ENCODE measurements at regions not wholly inside any gene's neighbourhood (a gene's known extent, or its start where the extent isn't known, plus 50 kb on each side); places are given as distances from the start of the nearest gene placed in this dataset.

DNA sequence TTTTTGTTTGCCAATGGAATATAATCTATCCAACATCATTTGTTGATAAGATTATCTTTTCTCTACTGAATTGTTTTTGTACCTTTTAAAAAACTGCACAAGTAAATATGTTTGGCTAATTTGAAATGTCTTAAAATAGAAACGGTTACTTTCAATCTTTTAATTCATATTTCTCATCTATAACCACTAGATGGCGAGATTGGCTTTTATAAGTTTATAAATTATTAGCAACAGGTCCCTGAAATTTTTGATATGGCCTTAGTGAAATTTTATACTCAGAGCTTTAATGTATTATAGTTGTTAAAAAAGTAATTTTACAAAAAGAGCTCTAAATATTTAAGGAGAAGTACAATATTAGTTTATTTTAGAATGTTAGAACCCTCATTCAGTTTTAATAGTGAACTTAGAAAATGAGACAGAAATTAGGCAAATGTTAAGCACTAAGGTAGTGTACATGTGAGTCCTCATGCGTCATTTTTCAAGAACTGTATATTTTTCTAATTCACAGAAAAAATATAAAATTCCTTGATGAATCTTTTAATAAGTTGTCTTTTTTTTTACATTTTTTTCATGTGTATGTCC is 592.5 kb downstream of the ARL4A start:
- WGBS (ENCODE audit: insufficient coverage, insufficient replicate concordance, low lambda C conversion rate, missing lambda C conversion rate) = 4% methylated on average over 3 of the region's 3 CpGs
- TF ChIP-seq HSF1 (IDR thresholded peaks at IDR 0.05; ENCODE audit: low read depth, low read length) (no peak), ZZZ3 (IDR thresholded peaks at IDR 0.05; ENCODE audit: control insufficient read depth, insufficient read length, low read depth) (no peak), NFYA (IDR thresholded peaks at IDR 0.05; ENCODE audit: borderline replicate concordance, low read depth, low read length) (no peak), CHD2 (IDR thresholded peaks at IDR 0.05; ENCODE audit: borderline replicate concordance, low read depth, low read length) (no peak), PML (IDR thresholded peaks at IDR 0.05; ENCODE audit: low read length) (no peak), MEF2A (IDR thresholded peaks at IDR 0.05; ENCODE audit: insufficient read depth, low read depth, low read length) (0 out of 2 replicates have a peak, but pooled peaks have one; percentile 23), JUNB (IDR thresholded peaks at IDR 0.05) (no peak), ZNF622 (IDR thresholded peaks at IDR 0.05) (no peak), MEF2B (IDR thresholded peaks at IDR 0.05; ENCODE audit: partially characterized antibody, poor library complexity, severe bottlenecking) (peak; percentile 17), PKNOX1 (IDR thresholded peaks at IDR 0.05) (no peak), RAD21 (IDR thresholded peaks at IDR 0.05; ENCODE audit: insufficient read depth, low read depth, low read length) (peak; percentile 39; the same call in 1 of the 2 replicates), IRF4 (IDR thresholded peaks at IDR 0.05; ENCODE audit: low read depth, low read length) (no peak)
- TF ChIP-seq, protein P1, sequence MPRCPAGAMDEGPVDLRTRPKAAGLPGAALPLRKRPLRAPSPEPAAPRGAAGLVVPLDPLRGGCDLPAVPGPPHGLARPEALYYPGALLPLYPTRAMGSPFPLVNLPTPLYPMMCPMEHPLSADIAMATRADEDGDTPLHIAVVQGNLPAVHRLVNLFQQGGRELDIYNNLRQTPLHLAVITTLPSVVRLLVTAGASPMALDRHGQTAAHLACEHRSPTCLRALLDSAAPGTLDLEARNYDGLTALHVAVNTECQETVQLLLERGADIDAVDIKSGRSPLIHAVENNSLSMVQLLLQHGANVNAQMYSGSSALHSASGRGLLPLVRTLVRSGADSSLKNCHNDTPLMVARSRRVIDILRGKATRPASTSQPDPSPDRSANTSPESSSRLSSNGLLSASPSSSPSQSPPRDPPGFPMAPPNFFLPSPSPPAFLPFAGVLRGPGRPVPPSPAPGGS (IDR thresholded peaks at IDR 0.05; ENCODE audit: borderline replicate concordance, insufficient read depth, low read depth, low read length, poor library complexity, severe bottlenecking) = no peak
- TF ChIP-seq, protein P2, sequence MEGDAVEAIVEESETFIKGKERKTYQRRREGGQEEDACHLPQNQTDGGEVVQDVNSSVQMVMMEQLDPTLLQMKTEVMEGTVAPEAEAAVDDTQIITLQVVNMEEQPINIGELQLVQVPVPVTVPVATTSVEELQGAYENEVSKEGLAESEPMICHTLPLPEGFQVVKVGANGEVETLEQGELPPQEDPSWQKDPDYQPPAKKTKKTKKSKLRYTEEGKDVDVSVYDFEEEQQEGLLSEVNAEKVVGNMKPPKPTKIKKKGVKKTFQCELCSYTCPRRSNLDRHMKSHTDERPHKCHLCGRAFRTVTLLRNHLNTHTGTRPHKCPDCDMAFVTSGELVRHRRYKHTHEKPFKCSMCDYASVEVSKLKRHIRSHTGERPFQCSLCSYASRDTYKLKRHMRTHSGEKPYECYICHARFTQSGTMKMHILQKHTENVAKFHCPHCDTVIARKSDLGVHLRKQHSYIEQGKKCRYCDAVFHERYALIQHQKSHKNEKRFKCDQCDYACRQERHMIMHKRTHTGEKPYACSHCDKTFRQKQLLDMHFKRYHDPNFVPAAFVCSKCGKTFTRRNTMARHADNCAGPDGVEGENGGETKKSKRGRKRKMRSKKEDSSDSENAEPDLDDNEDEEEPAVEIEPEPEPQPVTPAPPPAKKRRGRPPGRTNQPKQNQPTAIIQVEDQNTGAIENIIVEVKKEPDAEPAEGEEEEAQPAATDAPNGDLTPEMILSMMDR (IDR thresholded peaks at IDR 0.05 in 2 of 3, conservative IDR thresholded peaks at IDR 0.05 in 1 of 3; ENCODE audit: control insufficient read depth in 2 of 3, extremely low read depth in 1 of 3, insufficient read depth in 1 of 3, low read depth in 3 of 3, low read length in 3 of 3) = peak in 1 of 3 experiments; percentile 20; a peak in 1 of 6 replicates
- TF ChIP-seq, protein P3, sequence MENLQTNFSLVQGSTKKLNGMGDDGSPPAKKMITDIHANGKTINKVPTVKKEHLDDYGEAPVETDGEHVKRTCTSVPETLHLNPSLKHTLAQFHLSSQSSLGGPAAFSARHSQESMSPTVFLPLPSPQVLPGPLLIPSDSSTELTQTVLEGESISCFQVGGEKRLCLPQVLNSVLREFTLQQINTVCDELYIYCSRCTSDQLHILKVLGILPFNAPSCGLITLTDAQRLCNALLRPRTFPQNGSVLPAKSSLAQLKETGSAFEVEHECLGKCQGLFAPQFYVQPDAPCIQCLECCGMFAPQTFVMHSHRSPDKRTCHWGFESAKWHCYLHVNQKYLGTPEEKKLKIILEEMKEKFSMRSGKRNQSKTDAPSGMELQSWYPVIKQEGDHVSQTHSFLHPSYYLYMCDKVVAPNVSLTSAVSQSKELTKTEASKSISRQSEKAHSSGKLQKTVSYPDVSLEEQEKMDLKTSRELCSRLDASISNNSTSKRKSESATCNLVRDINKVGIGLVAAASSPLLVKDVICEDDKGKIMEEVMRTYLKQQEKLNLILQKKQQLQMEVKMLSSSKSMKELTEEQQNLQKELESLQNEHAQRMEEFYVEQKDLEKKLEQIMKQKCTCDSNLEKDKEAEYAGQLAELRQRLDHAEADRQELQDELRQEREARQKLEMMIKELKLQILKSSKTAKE (IDR thresholded peaks at IDR 0.05; ENCODE audit: low read depth, poor library complexity, severe bottlenecking) = no peak

More for the DNA sequence above, 592.5 kb downstream of the ARL4A start:
- ChIA-PET POLR2A (no interaction called here), CTCF (interaction anchor here (0.6 to 5.8 kb wide), 9 partner anchors 13 to 1736 kb away, joined by 3 to 85 read pairs (median 3); no protein-coding TSS in a partner anchor), RAD21 (ENCODE audit: unreplicated experiment) (interaction anchor here (5.8 kb wide), 1 partner anchor 1412 kb away, joined by 42 read pairs; no protein-coding TSS in a partner anchor), SMC1A (ENCODE audit: uncharacterized antibody, unreplicated experiment) (interaction anchor here (1.5 to 5.3 kb wide), 2 partner anchors 463 to 1412 kb away, joined by 3 to 42 read pairs; no protein-coding TSS in a partner anchor)
- DNase-seq (ENCODE audit: low read depth, low spot score) (no peak), ATAC-seq (no peak), FAIRE-seq (no peak)
- H3K9me3 ChIP-seq (replicated peaks; ENCODE audit: control insufficient read depth, insufficient read depth, low read length) = no peaks in the 10 kb centered on the region
- no peak overlapping the region for H3K27ac ChIP-seq (ENCODE audit: control insufficient read depth, insufficient read depth)
- no peaks in the 10 kb centered on the region for H3K4me1 ChIP-seq (ENCODE audit: control insufficient read depth, insufficient read depth, low read length)
- no peak overlapping the region for H3K4me3 ChIP-seq
- no peaks in the 10 kb centered on the region for H3K79me2 ChIP-seq (ENCODE audit: control insufficient read depth, insufficient read depth, low read length)
- intact Hi-C loops (cut with micrococcal nuclease; ENCODE audit: unreplicated experiment) (loop anchor here (2.0 to 5.0 kb wide), 4 partner anchors 447 to 1411 kb away; no protein-coding TSS in a partner anchor), in situ Hi-C loops (cut with MboI) (loop anchor here (10.0 to 25.0 kb wide), 4 partner anchors 457 to 1732 kb away; no protein-coding TSS in a partner anchor)
- no peaks in the 10 kb centered on the region for H4K20me1 ChIP-seq (ENCODE audit: control insufficient read depth, insufficient read depth)
- BruUV-seq (replicated peaks) = no TSS peak
- H2AFZ ChIP-seq (ENCODE audit: control insufficient read depth, low read depth, low read length) = no peak overlapping the region
- no peak overlapping the region for H3K9ac ChIP-seq (ENCODE audit: control insufficient read depth, insufficient read depth, low read length)
- no peak overlapping the region for H3K4me2 ChIP-seq (ENCODE audit: control insufficient read depth, insufficient read depth)
- H3K27me3 ChIP-seq (replicated peaks in 1 of 2; ENCODE audit: control insufficient read depth in 2 of 2, insufficient read depth in 2 of 2, low read length in 1 of 2) = no peaks in the 10 kb centered on the region
- no peaks in the 10 kb centered on the region for H3K36me3 ChIP-seq (ENCODE audit: control insufficient read depth in 2 of 2, insufficient read depth in 2 of 2, low read length in 1 of 2)

Data from GM12878 (cell line).